GM19467 (cell line): ENCODE measurements at regions not wholly inside any gene's neighbourhood (a gene's known extent, or its start where the extent isn't known, plus 50 kb on each side); places are given as distances from the start of the nearest gene placed in this dataset.

Experiments used
- ATAC-seq: cut with Tn5 transposase; IDR thresholded peaks from one replicate; pipeline ENCODE4 v1.9.1; 2021; ENCODE audit warnings: mild to moderate bottlenecking, moderate library complexity; ENCODE audit not compliant: unreplicated experiment

GRCh38 chr15:52923626-52924025 is 133.5 kb upstream of the ONECUT1 start:
- ATAC-seq: no peak

GRCh38 chr15:52922871-52923270 is 132.7 kb upstream of the ONECUT1 start:
- ATAC-seq: no peak

DNA sequence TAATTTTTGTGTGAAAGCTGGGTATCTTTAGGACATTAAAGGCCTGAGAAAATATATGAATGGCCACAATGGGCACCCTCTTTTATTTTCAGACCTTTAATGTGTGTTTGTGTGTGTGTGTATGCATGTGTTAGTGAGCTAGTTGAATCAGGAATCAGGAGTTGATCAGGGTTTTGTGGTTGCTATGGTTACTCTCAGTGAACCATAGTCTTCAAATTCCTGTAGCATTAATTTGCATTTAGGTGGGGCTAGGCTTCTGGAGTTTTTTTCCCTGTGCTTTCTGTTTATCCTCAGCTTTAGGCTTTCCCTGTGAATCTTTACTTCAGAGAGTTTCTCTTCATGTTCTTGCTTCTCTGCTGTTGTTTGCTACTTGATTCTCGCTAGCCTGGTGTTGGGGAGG is 122.0 kb upstream of the ONECUT1 start:
- ATAC-seq: no peak

- no peak for ATAC-seq
These were observed 103.2 kb upstream of the ONECUT1 start for GRCh38 chr15:52893338-52893737.

DNA sequence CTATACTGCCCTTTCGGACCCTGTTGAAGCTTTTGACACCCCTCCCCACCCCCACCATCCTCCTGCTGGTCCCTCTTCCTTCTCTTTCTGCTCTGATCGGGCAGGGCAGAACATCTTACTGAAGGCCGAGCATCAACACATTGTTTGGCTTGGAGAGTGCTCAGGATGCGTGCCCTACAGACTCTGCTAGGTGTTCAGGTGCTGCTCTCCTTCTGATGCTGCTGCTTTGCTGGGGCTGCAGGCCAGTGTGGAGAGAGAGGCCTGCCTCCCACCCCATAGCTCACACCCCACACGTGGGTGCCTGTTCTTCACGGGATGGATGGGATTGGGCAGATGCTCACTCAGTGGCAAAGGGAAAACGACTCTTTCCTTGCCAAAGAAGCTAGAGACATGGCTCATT is 89.8 kb upstream of the ONECUT1 start:
- ATAC-seq: no peak

GRCh38 chr15:52879145-52879544 is 89.0 kb upstream of the ONECUT1 start:
- no peak for ATAC-seq

DNA sequence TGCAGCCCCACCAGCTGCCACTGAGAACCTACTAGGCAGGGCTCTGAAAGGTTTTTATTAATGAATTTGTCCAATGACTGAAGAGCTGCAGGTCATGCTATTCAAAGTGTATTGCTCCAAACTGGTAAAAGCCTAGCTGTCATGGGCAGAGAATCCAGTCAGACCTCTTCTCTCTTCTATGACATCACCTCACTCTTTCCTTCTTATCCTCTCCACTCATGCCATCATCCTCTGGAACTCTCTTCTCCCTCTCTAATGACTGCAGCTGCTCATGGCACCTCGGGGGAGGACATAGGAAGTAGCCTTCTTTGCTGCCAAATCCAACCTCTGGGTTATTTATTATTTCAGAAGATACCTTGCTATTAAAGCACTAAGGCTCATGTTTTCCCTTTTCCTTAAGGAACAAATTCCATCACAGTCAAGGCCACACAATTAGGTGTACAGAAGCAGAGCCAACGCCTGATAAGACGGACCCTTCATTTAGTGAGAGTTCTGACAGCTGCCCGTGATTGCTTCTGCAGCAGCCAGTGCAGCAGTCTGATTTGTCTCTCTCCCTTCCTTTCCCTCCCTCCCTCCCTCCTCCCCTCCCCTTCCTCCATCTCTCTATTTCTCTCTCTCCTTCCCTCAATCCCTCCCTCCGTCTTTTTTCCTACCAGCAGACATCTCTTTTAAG is 87.0 kb upstream of the ONECUT1 start:
- no peak for ATAC-seq

DNA sequence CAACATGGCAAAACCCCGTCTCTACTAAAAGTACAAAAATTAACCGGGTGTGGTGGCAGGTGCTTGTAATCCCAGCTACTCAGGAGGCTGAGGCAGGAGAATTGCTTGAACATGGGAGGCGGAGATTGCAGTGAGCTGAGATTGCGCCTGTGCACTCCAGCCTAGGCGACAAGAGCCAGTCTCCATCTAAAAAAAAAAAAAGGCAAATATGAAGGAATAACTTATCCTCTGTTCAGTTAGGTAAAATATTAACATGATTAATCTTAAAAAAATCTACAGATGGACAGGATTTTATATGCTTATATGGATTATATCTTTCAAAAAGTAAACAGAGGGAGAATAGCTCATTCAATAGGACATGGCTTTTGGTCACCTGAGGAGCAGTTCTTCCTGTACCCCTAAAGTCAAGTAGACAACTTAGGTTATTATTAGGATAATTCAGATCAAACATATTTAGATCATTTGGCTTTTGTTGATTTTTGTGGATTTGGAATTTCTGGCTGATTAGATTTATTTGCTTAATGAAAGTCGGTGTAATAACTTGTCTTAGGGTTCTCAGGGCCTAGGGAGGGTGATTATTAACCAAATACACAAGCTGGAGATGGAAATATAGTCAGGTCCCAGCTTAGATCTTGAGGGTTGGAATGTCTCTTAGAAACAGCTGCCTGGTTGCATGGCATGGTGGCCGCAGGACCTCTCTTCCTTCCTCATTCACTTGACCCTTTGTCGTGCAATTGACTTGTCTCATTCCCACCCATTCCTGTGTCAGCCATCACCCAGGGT is 82.1 kb upstream of the ONECUT1 start:
- no peak for ATAC-seq

- no peak for ATAC-seq
These were observed 79.9 kb upstream of the ONECUT1 start for GRCh38 chr15:52870015-52870414.

DNA sequence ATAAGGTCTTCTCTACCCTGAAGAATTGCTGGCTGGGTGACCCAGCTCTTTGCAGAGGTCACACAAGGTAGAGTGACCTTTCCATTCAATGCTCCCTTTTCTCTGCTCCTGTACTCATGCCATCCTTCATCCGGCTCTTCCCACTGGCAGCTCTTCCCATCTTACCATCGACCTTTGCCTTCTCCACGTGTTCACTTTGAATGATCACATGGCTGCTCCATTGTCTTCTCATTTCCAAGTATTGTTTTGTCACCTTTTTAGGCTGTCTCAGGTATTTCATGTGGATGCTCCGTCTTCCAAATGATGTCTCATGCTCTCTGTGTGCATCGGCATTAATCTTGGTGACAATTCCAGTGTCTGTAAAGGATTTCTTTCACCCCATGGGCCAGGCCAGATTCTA is 76.6 kb upstream of the ONECUT1 start:
- ATAC-seq: no peak

GRCh38 chr15:52862677-52863076 is 72.5 kb upstream of the ONECUT1 start:
- ATAC-seq: no peak

GRCh38 chr15:52858782-52859176 is 68.6 kb upstream of the ONECUT1 start:
- ATAC-seq: no peak

GRCh38 chr15:52857937-52858781 is 68.0 kb upstream of the ONECUT1 start:
- ATAC-seq: no peak

GRCh38 chr15:52857471-52857870 is 67.3 kb upstream of the ONECUT1 start:
- ATAC-seq: no peak

DNA sequence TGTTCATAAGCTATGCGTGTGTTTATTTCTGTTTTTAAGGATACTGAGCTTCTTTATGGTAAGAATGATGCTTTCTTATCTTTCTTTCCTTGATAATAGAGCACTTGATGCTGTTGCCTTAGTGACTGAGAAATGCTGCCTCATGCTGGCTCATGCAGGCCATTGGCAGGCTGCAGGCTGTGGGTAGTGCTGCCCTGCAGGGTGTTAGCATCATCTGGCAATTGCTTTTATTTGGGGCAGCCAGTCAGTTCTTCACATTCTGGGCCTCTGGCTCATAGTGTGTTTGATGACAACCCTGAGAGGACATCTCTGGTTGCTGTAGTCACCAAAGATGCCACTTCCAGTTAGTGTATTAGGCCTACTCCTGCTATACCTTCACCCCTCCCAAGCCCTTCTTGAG is 66.2 kb upstream of the ONECUT1 start:
- ATAC-seq: no peak

GRCh38 chr15:52855157-52855556 is 65.0 kb upstream of the ONECUT1 start:
- no peak for ATAC-seq

DNA sequence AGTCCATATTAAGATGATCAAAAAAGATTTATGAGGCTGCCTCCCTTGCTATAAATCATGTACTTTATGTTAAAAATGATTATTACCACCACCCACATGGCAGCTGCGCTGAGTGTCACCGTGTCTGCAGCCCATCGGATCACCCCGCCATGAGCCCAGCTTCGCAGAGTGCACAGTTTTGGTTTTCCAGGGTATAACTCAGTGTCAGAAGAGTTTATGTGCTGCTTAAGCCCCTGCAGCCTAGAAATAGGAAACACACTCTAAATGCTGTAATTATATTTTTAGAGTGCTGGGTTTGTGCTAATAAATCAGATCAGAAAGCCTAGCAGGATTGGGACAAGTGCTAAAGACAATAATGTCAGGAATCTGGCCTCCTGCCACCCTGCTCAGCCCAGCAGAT is 54.7 kb upstream of the ONECUT1 start:
- ATAC-seq: no peak
